ENCODE measurements at regions not wholly inside any gene's neighbourhood (a gene's known extent, or its start where the extent isn't known, plus 50 kb on each side); places are given as distances from the start of the nearest gene placed in this dataset.
A peak's percentile ranks its signal among the peaks of the same experiment; 100 is the strongest.

DNA sequence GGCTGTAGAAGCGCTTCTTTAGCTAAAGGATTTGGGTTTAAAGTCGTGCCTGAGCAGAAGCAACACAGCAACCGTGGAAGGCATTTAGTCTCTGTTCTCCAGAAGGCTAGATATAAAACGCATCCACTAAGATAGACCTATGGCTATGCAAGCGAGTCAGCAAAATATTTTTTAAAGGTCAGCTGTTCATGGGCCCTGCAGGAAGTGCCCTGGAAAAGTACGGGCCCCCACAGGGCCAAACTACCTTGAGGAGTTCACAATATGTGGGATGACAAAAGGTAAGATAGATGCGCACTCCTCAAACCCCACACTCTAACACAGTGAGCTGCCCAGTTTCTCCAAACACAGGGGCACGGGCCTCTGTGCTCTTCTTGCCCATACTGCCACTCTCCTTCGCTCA, 261.6 kb downstream of the VPS13C start:
- no peak for DNase-seq

DNA sequence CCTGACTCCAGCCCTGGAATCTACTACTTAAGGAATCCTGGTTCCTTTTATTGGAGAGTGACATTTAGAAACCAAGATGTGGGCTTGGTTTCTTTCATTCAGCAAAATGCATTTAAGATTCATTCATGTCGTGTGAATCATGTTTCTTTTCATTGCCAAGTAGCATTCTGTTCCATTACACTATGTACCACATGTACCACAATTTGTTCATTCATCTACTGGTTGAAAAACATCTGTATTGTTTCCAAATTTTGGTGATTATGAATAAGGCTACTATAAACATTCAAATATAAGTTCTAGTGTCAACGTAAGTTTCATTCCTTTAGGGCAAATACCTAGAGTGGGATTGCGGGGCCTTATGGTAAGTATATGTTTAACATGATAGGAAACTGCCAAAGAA, 264.2 kb downstream of the VPS13C start:
- no peak for DNase-seq

GRCh38 chr15:61794881-61795280, 265.4 kb downstream of the VPS13C start:
- no peak for DNase-seq

DNA sequence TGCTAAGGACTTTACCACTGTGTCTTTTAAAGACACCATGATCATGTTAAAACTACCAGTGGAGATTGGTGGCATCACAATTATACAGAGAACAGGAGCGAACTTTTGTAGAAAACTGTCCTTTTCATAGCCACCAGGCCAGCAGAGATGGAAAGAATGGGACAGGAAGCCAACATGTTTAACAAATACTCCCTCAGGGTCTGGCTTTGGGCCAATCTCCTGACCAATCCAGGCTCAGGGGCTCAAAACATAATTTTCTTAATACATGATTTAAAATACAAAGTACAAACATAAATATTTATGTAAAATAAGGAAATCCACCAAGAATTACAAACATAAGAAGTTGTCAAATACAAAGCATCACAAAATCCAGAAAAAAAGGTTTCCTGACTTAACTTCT, 266.0 kb downstream of the VPS13C start:
- DNase-seq, result no peak

DNA sequence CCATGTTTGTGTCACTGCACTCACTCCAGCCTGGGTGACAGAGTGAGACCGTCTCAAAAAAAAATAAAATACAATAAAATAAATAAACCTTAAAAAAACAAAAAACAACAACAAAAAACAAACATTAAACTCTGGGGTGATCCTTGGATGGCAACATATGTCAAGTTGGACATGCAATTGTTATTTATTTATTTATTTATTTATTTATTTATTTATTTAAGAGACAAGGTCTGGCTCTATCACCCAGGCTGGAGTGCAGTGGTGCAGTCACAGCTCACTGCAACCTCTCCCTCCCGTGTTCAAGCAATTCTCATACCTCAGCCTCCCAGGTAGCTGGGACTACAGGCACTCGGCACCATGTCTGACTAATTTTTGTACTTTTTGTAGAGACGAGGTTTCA, 275.5 kb downstream of the VPS13C start:
- no peak for DNase-seq

DNA sequence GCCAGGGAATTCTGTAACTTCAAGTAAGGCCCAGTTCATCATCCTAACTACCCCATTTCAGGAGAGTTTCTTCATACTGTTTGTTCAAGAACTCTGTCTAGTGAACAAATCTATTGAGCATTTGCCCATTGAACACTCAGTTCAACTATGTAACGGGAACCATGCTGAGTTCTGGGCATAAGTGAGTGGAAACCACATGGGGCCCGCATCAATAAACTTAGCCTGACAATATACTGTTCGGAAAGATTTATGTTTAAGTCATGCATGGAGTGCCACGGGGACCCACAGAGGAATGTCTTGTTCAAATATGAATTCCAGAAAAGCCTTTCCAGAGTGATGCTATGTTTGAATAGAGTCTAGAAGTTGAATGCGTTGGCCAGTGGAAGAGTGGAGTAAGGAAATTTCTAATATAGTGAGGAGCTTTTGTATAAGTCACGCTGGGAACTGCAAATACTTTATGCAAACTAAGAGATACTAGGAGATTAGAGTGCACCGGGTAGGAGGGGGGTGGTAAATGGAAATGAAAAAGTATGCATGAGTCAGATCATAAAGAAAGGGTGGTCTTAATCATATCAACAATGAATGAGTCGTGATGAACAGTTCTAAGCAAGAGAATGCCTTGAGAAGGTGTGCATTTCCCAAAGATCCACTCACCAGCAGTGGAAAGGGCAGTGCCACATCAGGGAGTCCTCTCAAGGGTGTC, 279.8 kb downstream of the VPS13C start:
- peak; percentile 11 for DNase-seq

DNA sequence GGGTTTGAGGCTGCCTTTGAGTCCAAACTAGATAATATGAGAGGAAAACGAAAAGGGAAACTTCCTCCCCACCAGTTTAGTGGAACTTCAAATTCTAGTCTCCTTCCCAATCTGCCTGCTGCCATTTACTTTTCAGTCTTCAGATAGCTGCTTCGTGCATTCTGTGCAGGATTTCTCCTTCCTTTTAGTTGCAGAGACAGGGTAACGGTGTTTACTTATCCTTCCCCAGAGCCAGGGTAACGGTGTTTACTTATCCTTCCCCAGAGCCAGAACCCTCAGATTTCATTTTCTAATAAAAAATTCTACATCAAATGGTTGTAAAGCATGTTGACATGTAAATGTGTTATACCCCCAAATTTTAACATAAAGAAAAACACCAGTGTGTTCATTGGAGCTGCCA, 282.6 kb downstream of the VPS13C start:
- DNase-seq, result no peak

GRCh38 chr15:61769557-61769956, 290.7 kb downstream of the VPS13C start:
- no peak for DNase-seq

DNA sequence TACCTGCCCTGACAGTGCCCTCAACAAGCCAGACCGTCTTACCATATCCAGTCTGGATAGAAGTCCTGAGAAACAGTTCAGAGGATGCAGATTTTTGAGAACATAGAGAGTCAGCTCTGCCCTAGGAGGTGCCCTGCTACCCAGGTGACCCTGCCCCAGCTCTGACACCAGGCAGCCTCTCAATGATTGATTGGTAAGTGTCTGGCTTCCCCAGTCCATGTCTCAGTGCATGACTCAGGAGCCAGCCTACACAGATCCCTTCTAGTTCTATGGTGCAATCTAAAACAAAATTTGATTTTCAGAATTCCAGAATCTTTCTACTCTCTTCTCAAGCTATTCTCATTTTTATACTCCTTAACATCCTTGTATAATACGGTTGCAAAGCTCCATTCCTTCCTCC, 292.1 kb downstream of the VPS13C start:
- DNase-seq, result no peak

- no peak for DNase-seq
Measured at GRCh38 chr15:61764981-61765380, 295.3 kb downstream of the VPS13C start.

DNA sequence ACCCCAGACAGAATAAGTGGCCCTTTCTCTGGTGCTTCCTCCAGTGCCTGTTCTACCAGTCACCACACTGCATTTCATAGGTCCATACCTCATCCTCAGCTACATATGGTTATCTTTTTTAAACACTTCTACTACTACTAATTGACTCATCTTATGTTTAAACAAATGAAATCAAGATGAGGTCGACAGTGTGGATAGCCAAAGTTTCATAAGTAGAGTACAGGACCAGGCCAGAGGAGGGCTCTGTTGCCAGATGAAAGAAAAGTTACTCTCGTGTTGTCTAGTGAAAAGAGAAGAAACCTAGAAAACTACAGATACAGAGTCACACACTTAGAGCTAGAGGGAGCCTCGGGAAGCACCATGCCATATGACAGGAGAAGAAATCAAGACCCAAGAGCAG, 296.1 kb downstream of the VPS13C start:
- DNase-seq, result no peak

GRCh38 chr15:61762676-61763075, 297.6 kb downstream of the VPS13C start:
- DNase-seq, result no peak

DNA sequence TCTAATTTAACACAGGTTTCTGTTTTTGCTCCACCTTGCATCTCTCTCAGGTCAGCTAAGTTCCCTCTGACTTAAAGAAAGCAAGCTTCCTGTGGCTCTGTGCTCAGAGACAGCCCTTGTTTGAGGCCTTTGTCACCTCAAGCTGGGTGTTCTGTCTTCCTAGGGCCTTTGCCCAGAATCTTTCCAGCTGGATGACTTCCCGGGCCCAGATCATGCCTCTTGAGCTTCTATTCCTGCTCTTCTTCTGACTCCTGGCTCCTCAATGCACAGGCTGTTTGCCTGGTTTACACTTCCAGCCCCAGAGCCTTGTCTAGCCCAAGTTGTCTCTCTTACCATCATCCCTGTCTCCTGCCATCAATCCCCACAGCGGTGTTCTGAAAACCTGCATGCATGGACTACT, 300.6 kb downstream of the VPS13C start:
- DNase-seq, result no peak

- no peak for DNase-seq
Measured at GRCh38 chr15:61756071-61756820, 304.0 kb downstream of the VPS13C start.

- no peak for DNase-seq
Measured at GRCh38 chr15:61755467-61755866, 304.8 kb downstream of the VPS13C start.

DNA sequence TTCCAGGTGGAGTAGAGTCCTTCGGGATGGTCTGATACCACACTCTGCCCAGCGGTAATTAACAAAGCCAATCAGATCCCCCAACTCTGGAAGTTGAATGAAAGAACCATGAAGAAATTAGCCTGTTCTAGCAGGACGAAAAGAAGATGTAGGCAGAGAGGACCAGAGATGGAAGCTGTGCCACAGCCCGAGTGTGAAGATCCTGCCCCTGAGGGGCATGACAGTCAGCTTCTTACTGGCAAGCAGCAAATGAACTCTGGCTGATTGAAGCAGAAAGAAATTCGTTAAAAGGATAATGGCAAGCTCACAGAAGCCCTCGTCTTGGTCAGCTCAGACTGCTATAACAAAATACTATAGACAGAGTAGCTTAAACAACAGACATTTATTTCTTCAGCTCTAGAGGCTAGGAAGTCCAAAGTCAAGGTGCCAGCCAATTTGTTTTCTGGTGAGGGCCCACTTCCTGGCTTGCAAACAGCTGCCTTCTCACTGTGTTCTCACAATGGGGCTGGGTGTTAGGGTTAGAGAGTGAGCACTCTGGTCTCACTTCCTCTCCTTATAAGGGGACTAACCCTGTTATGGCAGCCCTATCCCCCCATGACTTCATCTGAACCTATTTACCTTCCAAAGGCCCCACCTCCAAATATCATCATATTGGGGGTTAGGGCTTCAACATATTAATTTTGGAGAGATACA, 307.1 kb downstream of the VPS13C start:
- DNase-seq, result no peak

DNA sequence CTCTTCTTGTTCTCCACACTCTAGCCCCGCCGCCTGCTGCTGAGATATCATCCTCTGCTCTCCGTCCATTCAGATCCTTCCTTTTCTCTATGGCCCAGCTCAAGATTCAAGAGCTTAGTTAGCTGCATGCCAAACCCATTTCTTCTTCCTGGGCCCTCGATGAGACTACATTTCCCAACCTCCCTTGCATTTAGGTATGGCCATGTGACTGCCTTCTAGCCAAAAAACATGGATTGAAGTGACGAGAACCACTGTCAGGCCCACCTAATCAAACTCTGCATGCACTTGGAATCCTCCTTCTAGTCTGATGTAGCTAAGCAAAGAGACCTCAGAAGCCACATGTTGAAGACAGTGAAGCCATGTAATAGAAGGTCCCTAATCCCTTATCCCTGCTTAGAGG, 308.2 kb downstream of the VPS13C start:
- DNase-seq, result no peak

- DNase-seq, result peak; percentile 62
Measured at GRCh38 chr15:61750271-61751084, 309.8 kb downstream of the VPS13C start.

- no peak for DNase-seq
Measured at GRCh38 chr15:61749169-61749568, 311.1 kb downstream of the VPS13C start.

DNA sequence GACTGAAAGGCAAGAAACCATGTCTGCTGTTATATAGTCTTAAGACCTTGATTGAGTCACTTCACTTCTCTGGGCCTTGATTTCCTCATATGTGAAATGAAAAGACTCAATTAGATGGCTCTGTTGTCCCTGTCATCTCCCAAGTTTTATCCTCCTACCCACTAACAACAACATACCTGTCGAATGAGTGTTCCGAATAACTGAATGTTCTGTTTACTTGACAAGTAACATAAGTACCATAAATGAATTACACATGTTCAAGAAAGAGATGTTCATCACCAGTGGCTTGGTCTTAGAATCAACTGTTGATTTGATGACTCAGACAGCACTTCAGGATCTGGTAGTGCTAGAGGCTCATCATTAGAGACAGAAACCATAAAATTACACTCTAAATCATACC, 311.7 kb downstream of the VPS13C start:
- no peak for DNase-seq

DNA sequence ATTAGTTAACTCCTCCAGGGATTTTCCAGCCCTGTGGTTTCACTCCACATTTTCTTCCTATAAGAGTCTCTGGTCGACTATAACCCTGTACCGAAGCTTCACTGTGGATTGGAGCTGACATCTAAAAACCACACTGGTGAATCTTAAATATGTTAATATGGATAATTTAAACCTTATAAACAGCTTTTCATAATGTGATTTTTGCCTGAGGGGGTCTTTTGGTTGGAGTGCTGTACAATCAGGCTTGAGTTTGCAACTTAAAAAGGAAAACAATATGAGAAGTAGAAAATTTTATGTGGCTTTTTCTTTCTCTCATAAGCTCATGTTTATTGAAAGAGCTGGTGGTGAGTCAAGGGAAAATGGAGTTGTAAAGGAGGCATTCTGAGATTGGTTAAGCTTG, 313.7 kb downstream of the VPS13C start:
- no peak for DNase-seq

DNA sequence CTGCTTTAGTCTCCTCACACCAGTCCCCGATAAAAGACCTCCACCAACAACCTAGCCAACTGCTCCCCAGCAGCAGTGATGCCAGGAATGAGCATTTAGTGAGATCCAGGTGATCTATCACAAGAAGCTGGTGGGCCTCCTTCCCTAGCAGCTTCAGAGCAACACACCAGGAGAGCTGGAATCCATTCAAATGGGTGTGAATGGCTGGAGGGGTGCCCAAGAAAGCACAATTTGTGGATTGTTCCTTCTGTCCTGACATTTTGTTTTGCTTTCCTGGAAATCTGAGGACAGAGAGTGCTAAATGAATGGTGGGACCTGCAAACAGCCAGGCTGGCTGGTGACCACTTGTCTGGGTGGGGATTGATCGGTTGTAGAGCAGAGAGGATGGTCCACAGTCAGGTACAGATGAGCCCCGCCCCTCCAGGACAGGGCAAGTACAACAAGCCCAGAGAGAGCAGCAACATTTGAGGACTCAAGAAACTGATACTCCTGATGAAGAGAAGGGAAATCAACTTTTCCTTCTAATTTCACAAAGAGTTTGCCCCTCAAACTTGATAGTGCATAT, 316.8 kb downstream of the VPS13C start:
- DNase-seq, result no peak

DNA sequence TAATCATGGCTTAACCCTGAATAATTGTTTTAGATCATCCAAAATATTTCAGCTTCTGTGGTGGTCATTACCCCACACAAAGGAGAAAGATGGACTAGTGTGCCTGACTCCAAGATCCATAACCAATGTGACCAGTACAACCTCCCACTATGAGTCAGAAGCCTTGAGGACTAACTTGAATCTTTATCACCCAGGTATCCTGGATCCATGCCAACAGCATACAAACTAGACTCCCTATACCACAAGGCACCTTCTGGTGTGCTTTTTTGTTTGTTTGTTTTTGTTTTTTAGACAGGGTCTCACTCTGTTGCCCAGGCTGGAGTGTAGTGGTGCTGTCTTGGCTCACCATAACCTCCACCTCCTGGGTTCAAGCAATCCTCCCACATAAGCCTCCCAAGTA, 317.7 kb downstream of the VPS13C start:
- no peak for DNase-seq
